ENCODE measurements at regions not wholly inside any gene's neighbourhood (a gene's known extent, or its start where the extent isn't known, plus 50 kb on each side); places are given as distances from the start of the nearest gene placed in this dataset.
"Not testable (repeated sequence)": the region's sequence is repeated elsewhere in the genome, so short reads cannot be mapped to it uniquely, and the experiment has no call there.

DNA sequence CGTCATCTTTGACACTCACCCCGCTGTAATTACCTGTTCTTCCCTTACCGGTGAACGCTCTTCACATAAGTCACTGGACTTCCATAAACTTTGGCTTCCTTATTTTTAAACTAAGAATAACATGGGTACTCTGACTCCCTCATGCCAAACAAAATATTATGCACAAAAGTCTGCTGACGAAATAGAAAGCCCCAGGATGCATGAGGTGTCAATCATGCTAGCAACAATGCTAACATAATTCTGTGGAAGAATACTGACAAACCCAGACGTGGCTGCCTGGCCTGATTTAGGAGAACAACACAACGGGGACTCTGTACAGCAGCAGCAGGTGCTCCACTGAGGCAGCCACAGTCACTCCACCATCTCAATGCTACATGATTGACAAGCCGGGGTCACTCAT is 137.5 kb downstream of the CCDC71L start:
- DNase-seq (ENCODE audit: low spot score): no peak

DNA sequence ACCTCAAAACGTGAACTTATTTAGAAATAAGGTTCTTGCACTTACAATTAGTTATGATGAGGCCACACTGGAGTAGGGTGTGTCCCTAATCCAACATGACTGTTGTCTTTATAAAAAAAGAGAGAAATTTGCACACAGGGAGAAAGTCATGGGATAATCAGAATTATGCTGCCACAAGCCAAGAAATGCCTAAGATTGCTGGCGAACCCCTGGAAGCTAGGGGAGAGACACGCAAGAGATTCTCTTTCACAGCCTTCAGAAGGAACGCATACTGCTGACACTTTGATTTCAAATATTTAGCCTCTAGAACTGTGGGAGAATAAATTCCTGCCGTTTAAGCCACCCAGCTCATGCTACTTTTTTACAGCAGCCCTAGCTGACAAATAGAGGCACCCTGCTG is 138.3 kb downstream of the CCDC71L start:
- no peak for DNase-seq (ENCODE audit: low spot score)

DNA sequence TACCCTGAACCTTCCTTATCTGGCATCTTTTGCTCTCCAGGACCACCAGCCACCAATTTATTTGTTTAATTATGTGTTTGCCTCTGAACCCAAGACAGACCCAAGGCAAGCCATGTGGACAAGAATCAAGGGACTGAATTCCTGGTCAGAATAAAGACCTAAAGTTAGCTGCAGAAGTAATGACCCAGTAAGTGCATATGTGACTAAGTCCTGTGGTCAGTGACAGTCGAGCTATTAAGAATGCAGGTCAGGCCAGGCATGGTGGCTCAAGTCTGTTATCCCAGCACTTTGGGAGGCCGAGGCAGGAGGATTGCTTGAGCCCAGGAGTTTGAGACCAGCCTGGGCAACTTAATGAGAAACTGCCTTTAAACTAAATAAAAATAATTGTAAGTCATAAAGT is 139.4 kb downstream of the CCDC71L start:
- no peak for DNase-seq (ENCODE audit: low spot score)

DNA sequence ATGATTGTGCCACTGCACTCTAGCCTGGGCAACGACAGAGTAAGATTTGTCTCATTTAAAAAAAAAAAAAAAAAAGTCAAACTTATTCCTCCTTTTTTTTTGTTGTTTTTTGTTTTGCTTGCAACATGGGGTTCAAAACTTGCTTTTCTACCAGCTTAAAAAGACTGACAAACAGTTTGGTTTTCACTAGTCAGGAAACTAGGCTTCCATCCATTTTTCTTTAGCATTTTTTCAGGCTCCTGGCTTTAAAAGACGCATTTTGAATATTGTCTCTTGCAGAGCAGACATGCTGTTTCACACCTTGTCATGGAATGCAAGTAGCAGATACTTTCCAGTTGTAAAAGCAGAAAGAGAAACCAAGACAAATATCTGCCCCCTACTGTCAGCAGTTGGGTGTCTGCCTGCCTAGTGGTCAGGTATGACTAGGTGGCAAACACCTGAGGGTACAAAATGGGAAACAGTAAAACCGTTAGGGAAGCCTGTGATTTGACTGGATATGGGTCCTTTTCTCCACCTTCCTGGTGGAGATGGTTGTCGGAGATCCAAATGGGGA is 139.9 kb downstream of the CCDC71L start:
- DNase-seq (ENCODE audit: low spot score): no peak

DNA sequence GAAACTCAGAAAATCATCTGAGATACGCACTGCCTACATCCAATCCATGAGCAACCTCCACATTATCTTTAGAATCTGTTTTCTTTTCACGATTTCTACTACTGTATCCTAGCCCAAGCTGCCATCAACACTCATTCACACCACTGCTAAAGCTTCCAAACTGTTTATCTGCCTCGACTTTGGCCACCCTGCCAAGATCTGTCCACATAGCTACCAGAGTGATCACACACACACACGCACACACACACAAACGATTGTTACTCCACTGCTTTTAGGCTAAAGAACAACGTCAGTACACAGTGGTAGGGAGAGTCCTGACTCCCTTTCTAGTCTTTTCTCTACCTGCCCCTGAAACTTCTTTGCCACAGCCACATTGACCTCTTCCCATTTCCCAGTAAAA is 142.0 kb downstream of the CCDC71L start:
- DNase-seq (ENCODE audit: low spot score): no peak

DNA sequence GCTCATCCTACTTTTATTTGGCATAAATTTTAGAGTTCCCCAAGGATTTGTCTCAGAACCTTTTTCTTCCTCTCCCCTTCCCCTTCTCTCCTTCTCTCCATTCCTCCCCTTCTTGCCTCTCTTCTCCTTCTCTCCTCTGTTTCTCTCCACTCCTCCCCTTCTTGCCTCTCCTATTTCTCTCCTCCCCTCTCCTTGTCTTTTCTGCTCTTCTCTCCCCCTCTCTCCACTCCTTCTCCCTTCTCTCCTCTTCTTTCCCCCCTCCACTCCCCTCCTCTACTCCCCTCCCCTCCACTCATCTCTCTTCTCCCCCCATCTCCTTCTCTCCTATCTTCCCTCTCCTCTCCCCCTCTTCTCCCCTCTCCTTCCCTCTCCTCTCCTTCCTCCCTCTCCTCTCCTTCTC is 142.7 kb downstream of the CCDC71L start:
- no peak for DNase-seq (ENCODE audit: low spot score)

DNA sequence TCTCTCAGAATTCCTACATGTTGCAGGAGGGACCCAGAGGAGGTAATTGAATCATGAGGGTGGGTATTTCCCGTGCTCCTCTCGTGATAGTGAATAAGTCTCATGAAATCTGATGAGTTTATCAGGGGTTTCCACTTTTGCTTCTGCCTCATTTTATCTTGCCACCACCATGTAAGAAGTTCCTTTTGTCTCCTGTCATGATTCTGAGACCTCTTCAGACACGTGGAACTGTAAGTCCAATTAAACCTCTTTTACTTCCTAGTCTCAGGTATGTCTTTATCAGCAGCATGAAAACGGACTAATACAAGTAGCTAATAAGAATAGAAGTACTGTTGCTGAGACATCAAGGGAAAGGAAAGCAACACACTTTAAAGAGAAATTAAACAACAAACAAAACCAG is 143.4 kb downstream of the CCDC71L start:
- DNase-seq (ENCODE audit: low spot score): no peak

DNA sequence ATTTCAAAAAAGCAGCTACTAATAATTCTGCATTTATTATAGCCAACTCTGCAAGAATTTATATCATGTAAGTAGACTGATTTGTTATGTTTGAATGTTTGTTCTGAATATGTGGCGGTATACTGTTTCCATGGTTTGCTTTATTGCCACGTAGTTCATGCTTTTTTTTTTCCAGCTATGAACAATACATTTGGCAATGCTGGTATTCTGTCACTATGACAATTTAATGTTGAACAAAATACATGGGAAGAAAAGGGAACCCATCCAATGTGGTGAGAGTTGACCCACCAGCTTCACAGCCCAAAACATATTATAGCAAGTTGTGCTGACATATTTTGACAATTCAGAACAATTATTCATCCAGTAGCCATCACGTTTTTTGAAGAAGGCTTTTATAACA is 145.6 kb downstream of the CCDC71L start:
- DNase-seq (ENCODE audit: low spot score): no peak

DNA sequence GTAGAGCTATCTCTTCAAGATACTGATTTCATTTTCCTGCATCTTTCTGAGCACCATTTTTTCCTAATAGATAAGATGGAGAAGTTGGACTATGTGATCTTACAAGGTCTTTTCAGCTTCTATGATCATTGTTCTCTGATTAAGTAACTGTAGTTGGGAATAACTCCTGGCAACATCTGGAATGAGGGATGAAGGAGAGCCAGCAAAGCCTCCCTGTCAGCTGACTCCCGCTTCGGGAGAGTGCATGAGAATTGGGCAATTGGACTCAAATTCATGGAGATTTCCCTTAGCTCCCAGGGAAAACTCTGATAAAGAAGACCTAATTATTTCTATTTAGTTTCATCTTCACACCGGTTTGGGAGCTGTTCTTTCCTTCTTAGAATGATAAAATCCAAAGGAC is 146.1 kb downstream of the CCDC71L start:
- no peak for DNase-seq (ENCODE audit: low spot score)

DNA sequence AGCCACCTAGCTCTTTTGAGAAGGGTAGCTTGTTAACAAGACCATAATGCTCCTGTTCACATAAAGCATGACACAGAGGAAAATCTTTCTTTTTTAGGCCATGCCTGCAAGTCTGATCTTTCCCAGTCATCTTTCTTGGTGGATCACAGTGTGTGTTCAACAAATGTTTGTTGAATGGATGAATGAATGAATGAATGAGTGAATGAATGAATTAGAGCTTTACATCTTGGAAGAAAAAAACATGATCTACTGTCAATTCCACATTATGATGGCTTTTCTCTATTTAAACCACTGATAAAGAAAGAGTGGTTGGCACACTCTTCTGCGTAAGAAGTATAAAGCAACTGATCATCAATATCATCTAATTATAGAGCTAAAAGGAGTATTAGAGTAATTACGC is 148.7 kb downstream of the CCDC71L start:
- no peak for DNase-seq (ENCODE audit: low spot score)

DNA sequence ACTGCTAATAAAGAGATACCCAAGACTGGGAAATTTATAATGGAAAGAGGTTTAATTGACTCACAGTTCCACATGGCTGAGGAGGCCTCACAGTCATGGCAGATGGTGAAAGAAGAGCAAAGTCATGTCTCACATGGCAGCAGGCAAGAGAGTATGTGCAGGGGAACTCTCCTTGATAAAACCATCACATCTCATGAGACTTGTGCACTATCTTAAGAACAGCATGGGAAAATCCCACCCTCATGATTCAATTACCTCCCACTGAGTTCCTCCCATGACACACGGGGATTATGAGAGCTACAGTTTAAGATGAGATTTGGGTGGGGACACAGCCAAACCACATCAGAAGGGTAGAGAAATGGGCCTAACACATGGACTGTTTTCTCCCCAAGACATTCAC is 156.3 kb downstream of the CCDC71L start:
- no peak for DNase-seq (ENCODE audit: low spot score)

DNA sequence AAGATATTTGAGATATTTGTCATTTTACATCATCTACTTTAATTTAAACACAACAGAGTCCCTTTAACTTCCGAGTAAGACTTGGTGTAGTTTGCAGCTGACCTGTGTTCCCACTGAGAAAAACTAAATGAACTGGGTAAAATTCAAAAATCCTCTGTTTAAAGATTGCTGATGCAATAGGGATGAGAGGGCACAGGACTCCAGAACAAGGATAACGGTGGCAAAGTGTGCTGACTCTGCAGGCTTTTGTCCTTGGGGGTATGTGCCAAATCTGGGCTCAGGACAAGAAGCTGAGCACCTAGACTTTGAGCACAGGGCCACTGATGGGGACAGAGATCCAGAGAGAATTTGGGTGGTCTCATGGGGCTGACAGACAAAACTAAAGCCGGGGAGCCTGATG is 156.8 kb downstream of the CCDC71L start:
- no peak for DNase-seq (ENCODE audit: low spot score)

DNA sequence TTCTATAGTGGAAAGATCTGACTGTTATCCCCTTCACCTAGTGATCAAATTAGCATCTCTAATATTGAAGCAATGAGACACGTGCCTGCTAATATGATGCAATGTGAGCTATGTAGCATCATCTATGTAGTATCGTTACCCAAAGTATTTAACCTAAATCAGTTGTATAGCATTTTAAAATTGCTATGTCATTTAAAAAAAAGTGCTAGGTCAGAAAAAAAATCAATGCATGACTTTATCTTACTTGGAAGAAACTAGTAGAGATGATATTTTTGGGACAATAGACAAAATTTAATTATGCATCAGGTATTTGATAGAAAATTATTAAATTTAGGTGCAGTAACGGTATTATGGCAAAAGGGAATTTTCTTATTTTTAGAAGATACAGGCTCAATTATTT is 157.3 kb downstream of the CCDC71L start:
- DNase-seq (ENCODE audit: low spot score): no peak

DNA sequence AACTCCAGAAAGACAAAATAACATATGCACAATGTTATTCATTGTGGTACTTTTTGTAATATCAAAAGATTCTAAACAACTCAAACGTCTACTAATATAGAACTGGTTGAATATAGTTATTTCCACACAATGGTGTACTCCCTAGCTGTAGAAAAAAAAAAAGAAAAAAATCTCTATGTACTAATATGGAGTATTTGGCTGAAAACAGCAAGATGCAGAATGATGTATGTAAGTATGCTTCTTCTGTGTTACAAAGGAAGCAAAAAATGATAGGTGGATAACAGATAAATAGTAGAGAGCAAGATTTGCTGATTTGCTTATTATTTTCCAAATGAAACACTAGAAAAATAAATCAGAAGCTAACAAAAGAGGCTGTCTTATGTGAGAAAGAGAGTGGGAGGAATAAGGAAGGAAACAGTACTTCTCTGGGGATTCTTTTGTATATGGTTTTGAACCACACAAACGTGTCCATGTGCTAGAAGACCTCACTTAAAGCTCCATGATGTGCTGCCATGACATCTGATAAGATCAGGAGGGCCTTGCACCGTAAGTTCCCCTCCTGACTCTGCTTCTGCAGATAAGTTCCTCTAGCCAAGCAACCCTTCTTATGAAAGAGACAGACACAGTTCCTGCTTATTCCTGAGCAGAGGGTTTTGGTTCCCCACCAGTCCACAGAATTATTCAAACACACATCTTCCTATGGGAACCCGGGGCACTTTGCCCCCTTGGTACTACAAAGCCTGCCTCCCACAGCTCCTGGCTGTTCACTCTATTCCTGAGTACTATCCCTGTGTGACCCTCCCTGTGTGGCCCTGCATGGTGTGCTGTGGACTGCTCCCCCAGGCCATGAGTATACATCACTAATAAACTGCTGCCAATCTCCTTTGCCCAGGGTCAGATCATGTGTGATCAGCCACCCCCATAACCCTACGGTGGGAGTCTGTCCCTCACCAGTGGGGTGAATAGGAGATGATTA is 159.1 kb downstream of the CCDC71L start:
- DNase-seq (ENCODE audit: low spot score): peak; percentile 16

DNA sequence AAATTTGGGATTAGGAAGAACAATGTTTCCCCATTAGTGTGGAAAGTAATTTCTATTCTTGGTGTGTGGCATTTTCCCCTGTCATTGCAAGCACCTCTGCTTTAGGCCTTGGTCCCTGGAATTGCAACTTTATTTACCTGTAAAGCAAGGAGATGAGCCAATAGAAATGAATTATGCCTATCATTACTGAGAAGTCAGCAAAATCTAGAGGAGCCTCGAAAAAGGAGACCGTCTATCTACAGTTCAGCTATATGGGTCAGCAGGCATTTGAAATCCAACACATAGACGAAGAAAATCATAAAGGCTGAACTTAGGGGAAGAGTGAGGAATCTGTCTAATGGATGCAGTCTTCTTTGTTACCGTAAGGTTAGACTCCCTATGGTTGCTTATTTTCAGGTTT is 161.1 kb downstream of the CCDC71L start:
- no peak for DNase-seq (ENCODE audit: low spot score)

DNA sequence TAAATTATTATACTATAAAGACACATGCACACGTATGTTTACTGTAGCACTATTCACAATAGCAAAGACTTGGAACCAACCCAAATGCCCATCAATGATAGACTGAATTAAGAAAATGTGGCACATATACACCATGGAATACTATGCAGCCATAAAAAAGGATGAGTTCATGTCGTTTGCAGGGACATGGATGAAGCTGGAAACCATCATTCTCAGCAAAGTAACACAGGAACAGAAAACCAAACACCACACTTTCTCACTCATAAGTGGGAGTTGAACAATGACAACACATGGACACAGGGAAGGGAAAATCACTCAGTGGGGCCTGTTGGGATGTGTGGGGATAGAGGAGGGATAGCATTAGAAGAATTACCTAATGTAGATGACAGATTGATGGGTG is 163.0 kb downstream of the CCDC71L start:
- not testable (repeated sequence) for DNase-seq (ENCODE audit: low spot score)

DNA sequence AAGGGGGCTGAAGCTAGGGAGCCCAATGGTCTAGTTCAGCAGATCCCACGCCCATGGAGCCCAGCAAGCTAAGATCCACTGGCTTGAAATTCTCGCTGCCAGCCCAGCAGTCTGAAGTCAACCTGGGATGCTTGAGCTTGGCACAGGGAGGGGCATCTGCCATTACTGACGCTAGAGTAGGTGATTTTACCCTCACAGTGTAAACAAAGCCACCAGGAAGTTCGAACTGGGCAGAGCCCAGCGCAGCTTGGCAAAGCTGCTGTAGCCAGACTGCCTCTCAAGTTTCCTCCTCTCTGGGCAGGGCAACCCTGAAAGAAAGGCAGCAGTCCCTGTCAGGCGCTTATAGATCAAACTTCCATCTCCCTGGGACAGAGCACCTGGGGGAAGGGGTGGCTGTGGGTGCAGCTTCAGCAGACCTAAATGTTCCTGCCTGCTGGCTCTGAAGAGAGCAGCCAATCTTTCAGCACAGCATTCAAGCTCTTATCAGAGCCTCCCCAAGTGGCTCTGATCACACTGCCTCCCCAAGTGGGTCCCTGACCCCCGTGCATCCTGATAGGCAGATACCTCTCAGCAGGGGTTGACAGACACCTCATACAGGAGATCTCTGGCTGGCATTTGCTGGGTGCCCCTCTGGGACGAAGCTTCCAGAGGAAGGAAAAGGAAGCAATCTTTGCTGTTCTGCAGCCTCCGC is 167.8 kb downstream of the CCDC71L start:
- no peak for DNase-seq (ENCODE audit: low spot score)

DNA sequence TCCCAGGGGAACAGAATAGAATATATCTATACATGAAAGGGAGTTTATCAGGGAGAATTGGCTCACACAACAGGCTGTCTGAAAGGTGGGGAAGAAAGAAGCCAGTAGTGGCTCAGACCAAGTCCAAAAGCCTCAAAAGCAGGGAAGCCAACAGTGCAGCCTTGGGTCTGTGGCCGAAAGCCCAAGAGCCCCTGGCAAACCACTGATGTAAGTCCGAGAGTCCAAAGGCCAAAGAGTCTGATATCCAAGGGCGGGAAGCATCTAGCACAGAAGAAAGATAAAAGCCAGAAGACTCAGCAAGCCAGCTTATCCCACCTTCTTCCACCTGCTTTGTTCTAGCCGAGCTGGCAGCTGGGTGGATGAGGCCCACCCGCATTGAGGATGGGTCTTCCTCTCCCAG is 172.5 kb downstream of the CCDC71L start:
- DNase-seq (ENCODE audit: low spot score): no peak

DNA sequence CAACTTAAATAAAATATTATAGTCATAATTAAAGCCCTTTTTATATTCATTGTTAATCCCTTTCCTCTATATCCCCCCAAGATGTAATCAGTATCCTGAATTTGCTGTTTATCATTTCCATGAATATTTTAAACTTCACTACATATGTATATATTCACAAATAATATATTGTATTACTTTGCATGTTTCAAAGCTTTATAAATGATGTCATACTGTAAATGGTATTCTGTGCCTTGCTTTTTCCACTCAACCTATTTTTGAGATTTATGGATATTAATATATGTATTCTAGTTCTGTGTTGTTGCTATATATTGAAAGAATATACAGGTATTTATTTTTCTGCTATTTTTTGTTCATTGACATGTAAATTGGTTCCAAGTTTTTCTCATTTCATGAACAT is 173.1 kb downstream of the CCDC71L start:
- no peak for DNase-seq (ENCODE audit: low spot score)

DNA sequence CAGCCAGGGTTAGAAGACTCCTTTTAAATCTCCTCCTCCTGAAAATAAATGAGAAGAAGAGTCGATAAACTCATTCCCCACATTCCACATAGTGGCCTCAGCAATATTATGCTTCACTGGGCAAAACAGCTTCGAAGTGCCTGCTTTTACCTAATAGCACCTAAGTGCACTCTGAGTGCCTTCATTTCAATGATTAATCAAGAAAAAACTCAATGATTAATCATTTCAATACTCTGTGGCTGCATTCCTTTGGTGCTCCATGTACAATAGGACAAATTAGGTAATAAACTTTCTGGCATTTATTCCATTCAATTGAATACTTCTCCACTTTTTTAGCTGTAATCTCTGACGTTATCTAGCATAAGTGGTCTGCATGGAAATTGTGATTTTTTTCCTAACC is 174.6 kb downstream of the CCDC71L start:
- no peak for DNase-seq (ENCODE audit: low spot score)

DNA sequence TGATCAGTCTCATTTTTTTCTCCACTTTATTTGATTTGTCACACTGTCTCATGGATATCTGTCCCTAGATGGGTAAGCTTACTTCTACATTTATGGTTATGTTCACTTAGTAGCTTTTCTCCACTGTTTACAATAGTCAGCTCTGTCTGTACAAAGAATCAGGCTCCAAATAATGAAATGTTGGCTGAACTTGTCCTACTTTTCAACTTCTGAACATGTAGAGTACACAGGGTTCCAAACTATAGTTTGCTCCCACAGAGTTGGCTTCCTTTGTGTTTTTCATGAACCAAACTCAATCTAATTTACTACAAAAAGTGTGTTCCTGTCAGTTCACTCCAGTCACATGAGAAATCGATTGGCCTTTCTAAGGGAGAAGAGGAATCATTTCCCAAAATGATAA is 175.0 kb downstream of the CCDC71L start:
- DNase-seq (ENCODE audit: low spot score): no peak

DNA sequence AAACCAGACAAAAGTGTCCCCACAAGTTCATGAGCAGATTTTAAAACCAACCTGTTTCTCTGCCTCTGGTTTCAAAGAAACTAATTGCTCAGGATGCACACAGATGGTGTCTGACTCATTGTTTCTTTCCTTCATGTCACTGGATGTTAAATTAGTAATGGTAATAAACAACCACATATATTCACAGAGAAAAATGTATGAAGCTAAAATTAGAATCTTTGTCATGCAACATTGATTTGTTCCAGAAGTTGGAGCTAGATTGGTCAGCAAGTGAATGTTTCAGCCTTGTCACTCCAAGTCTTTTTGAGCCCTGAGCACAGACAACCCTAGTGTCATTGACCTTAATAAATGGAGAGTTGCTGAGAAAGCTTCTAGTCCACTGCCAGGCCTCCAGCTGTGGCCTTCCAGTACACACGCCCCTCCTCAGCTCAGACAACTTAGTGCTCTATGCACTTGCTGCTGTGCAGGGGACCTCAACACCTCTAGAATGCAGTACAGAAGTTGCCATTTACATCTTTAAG is 175.9 kb downstream of the CCDC71L start:
- DNase-seq (ENCODE audit: low spot score): no peak

DNA sequence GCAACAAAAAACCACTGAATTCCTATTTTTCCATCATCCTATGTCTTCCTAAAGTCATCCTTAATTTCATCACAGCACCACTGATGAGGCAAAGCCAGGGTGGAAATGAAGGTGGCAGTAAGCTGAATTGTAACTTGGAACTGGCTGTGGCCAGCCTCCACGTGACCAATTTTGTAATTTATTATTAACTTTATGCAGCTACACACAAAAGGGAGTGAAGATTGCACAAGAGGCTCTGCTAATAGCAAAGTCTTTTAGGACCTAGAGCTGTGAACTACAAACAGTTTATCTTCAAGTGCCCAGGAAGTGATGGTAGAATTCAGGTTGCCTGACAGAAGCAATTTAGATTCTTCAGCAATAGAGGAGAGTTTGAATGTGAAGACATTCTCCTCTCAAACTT is 176.4 kb downstream of the CCDC71L start:
- DNase-seq (ENCODE audit: low spot score): no peak
